ENCODE measurements at regions not wholly inside any gene's neighbourhood (a gene's known extent, or its start where the extent isn't known, plus 50 kb on each side); places are given as distances from the start of the nearest gene placed in this dataset.

DNA sequence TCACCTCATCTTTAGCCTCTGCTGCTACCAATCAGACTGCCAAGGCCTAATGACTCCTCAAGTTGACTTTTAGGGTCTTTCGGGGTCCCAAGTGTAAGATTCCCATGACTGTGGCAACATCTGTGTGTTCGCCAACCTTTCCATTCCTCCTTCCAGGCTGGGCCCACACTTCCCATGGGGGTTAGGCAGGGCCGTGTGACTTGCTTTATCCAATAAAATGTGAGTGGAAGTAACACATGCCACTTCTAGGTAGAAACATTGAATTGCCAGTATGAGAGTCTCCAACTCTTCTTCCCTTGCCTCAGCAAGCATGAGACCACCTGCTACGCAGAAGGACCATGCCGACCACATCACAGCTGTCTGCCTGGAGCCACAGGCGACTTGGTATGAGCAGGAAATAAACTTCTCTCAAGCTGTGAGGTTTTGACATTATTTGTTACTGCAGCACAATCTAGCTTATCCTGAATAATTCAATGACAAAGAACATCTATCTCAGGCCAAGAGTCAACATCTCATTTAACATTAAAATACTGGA is 190.4 kb upstream of the IER5L start:
- H3K27ac ChIP-seq = no peak overlapping the region
- intact Hi-C loops (cut with DNase I; ENCODE audit: low total_unique reads) = no loop called here
- TF ChIP-seq, protein P1, sequence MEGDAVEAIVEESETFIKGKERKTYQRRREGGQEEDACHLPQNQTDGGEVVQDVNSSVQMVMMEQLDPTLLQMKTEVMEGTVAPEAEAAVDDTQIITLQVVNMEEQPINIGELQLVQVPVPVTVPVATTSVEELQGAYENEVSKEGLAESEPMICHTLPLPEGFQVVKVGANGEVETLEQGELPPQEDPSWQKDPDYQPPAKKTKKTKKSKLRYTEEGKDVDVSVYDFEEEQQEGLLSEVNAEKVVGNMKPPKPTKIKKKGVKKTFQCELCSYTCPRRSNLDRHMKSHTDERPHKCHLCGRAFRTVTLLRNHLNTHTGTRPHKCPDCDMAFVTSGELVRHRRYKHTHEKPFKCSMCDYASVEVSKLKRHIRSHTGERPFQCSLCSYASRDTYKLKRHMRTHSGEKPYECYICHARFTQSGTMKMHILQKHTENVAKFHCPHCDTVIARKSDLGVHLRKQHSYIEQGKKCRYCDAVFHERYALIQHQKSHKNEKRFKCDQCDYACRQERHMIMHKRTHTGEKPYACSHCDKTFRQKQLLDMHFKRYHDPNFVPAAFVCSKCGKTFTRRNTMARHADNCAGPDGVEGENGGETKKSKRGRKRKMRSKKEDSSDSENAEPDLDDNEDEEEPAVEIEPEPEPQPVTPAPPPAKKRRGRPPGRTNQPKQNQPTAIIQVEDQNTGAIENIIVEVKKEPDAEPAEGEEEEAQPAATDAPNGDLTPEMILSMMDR (IDR thresholded peaks at IDR 0.05 in 4 of 5, conservative IDR thresholded peaks at IDR 0.05 in 1 of 5) = no peak
- TF ChIP-seq POLR2A (IDR thresholded peaks at IDR 0.05) = no peak
- H3K4me3 ChIP-seq = no peak overlapping the region
- ATAC-seq (no peak), DNase-seq (no peak)
- H3K36me3 ChIP-seq = no peaks in the 10 kb centered on the region
- no peaks in the 10 kb centered on the region for H3K4me1 ChIP-seq
- H3K27me3 ChIP-seq = no peaks in the 10 kb centered on the region
- in situ Hi-C loops (cut with MboI; ENCODE audit: low sequenced_read_pairs in 4 of 4) = no loop called here
- no peaks in the 10 kb centered on the region for H3K9me3 ChIP-seq

DNA sequence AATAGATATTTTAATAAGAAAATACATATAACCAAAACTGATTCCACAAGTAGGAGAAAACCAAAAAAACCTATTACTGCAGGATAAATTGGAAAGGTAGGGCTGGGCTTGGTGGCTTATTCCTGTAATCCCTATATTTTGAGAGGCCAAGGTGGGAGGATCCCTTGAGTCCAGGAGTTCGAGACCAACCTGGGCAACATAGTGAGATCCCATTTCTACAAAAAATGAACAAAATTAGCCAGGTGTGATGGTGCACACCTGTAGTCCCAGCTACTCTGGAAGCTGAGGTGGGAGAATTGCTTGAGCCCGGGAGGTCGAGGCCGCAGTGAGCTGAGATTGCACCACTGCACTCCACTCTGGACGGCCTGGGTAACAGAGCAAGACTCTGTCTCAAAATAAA is 189.2 kb upstream of the IER5L start:
- DNase-seq (no peak), ATAC-seq (no peak)
- TF ChIP-seq POLR2A (IDR thresholded peaks at IDR 0.05) = no peak
- TF ChIP-seq, protein P1 (IDR thresholded peaks at IDR 0.05 in 4 of 5, conservative IDR thresholded peaks at IDR 0.05 in 1 of 5) = no peak
- no peaks in the 10 kb centered on the region for H3K27me3 ChIP-seq
- H3K9me3 ChIP-seq = no peaks in the 10 kb centered on the region
- intact Hi-C loops (cut with DNase I; ENCODE audit: low total_unique reads) = no loop called here
- H3K4me3 ChIP-seq = no peak overlapping the region
- no peak overlapping the region for H3K27ac ChIP-seq
- H3K36me3 ChIP-seq = no peaks in the 10 kb centered on the region
- in situ Hi-C loops (cut with MboI; ENCODE audit: low sequenced_read_pairs in 4 of 4) = no loop called here
- H3K4me1 ChIP-seq = no peaks in the 10 kb centered on the region

DNA sequence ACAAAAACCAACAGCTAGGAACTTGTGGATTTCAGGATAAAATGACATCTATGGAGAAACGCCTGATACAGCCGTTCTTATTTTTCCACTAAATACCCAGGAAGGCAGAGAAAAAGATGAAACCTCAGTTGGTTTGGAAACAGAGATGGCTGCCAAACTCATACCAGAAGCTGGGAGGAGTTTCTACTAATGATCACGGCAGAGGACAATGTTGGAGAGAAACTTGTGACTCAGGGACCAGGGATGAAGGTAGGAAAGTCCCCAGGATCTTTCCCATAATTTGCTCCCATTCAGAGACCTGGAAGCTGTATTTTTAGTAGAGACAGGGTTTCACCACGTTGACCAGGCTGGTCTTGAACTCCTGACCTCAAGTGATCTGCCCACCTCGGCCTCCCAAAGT is 187.1 kb upstream of the IER5L start:
- in situ Hi-C loops (cut with MboI; ENCODE audit: low sequenced_read_pairs in 4 of 4) (no loop called here), intact Hi-C loops (cut with DNase I; ENCODE audit: low total_unique reads) (no loop called here)
- ATAC-seq = no peak

DNA sequence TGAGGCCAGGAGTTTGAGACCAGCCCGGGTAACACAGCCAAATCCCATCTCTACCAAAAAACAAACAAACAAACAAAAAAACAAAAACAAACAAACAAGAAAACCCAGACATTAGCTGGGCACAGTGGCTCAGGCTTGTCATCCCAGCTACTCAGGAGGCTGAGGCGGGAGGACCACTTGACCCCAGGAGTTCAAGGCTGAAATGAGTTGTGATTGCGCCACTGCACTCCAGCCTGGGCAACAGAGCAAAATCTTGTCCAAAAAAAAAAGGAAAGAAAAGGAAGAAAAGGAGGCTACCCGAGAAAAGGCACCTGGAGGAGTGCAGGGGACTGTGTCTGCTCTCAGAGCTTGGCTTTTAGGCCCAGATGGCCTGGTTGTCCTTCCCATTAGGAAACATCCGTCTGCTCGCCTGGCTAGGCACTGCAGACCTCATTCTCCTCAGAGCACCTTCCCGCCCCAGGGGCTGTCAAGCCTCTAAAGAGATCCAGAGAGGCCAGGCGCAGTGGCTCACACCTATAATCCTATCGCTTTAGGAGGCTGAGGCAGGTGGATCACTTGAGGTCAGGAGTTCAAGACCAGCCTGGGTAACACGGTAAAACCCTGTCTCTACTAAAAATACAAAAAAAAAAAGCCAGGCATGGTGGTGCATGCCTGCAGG is 185.3 kb upstream of the IER5L start:
- H3K27me3 ChIP-seq = no peaks in the 10 kb centered on the region
- intact Hi-C loops (cut with DNase I; ENCODE audit: low total_unique reads) = no loop called here
- ATAC-seq (no peak), DNase-seq (no peak)
- TF ChIP-seq POLR2A (IDR thresholded peaks at IDR 0.05) = no peak
- TF ChIP-seq, protein P1 (IDR thresholded peaks at IDR 0.05 in 4 of 5, conservative IDR thresholded peaks at IDR 0.05 in 1 of 5) = no peak
- H3K27ac ChIP-seq = no peak overlapping the region
- in situ Hi-C loops (cut with MboI; ENCODE audit: low sequenced_read_pairs in 4 of 4) = no loop called here
- H3K36me3 ChIP-seq = no peaks in the 10 kb centered on the region
- H3K4me1 ChIP-seq = no peaks in the 10 kb centered on the region
- no peak overlapping the region for H3K4me3 ChIP-seq
- no peaks in the 10 kb centered on the region for H3K9me3 ChIP-seq

More for the DNA sequence above, 187.1 kb upstream of the IER5L start:
- Histone ChIP-seq H3K9me3 (no peaks in the 10 kb centered on the region), H3K27ac (no peak overlapping the region), H3K36me3 (no peaks in the 10 kb centered on the region), H3K4me3 (no peak overlapping the region), H3K27me3 (no peaks in the 10 kb centered on the region), H3K4me1 (no peaks in the 10 kb centered on the region)
- no peak for DNase-seq
- TF ChIP-seq POLR2A (IDR thresholded peaks at IDR 0.05) = no peak
- TF ChIP-seq, protein P1 (IDR thresholded peaks at IDR 0.05 in 4 of 5, conservative IDR thresholded peaks at IDR 0.05 in 1 of 5) = no peak
